Fibroblast of peridontal ligament (primary cell): ENCODE measurements at regions not wholly inside any gene's neighbourhood (a gene's known extent, or its start where the extent isn't known, plus 50 kb on each side); places are given as distances from the start of the nearest gene placed in this dataset.

Experiments used
- DNase-seq: peaks from one replicate; pipeline ENCODE4 v3.0.0-alpha.2; 2010; ENCODE audit errors: extremely low read depth

- DNase-seq = no peak
Observed at GRCh38 chr5:82850393-82850792, 226.8 kb downstream of the TMEM167A start.

GRCh38 chr5:82849885-82850284 lies 227.3 kb downstream of the TMEM167A start:
- DNase-seq = no peak

- DNase-seq = no peak
Observed at GRCh38 chr5:82847562-82847961, 229.6 kb downstream of the TMEM167A start.

GRCh38 chr5:82839881-82840280 lies 237.3 kb downstream of the TMEM167A start:
- no peak for DNase-seq

- no peak for DNase-seq
Observed at GRCh38 chr5:82835488-82835887, 241.7 kb downstream of the TMEM167A start.

- no peak for DNase-seq
Observed at GRCh38 chr5:82834151-82834550, 243.0 kb downstream of the TMEM167A start.

GRCh38 chr5:82833277-82833676 lies 243.9 kb downstream of the TMEM167A start:
- DNase-seq = no peak

- DNase-seq = no peak
Observed at GRCh38 chr5:82832445-82832844, 244.7 kb downstream of the TMEM167A start.

- no peak for DNase-seq
Observed at GRCh38 chr5:82828211-82828610, 249.0 kb downstream of the TMEM167A start.

- DNase-seq = no peak
Observed at GRCh38 chr5:82827651-82828050, 249.5 kb downstream of the TMEM167A start.

- DNase-seq = no peak
Observed at GRCh38 chr5:82822634-82822927, 254.6 kb downstream of the TMEM167A start.

GRCh38 chr5:82821846-82822633 lies 255.2 kb downstream of the TMEM167A start:
- no peak for DNase-seq

GRCh38 chr5:82820961-82821845 lies 256.0 kb downstream of the TMEM167A start:
- DNase-seq = no peak

- DNase-seq = no peak
Observed at GRCh38 chr5:82820188-82820587, 257.0 kb downstream of the TMEM167A start.

- no peak for DNase-seq
Observed at GRCh38 chr5:82817897-82818676, 259.1 kb downstream of the TMEM167A start.

- no peak for DNase-seq
Observed at GRCh38 chr5:82816926-82817325, 260.3 kb downstream of the TMEM167A start.

- DNase-seq = peak; percentile 87
Observed at GRCh38 chr5:82815871-82816270, 261.3 kb downstream of the TMEM167A start.

GRCh38 chr5:82813861-82814260 lies 263.3 kb downstream of the TMEM167A start:
- no peak for DNase-seq

GRCh38 chr5:82812575-82812974 lies 264.6 kb downstream of the TMEM167A start:
- DNase-seq = peak; percentile 93

- no peak for DNase-seq
Observed at GRCh38 chr5:82811490-82811889, 265.7 kb downstream of the TMEM167A start.

- no peak for DNase-seq
Observed at GRCh38 chr5:82809420-82810143, 267.6 kb downstream of the TMEM167A start.

GRCh38 chr5:82808960-82809359 lies 268.2 kb downstream of the TMEM167A start:
- DNase-seq = no peak
